Mucosa of descending colon (tissue), 3 donors: ENCODE measurements at regions not wholly inside any gene's neighbourhood (a gene's known extent, or its start where the extent isn't known, plus 50 kb on each side); places are given as distances from the start of the nearest gene placed in this dataset.

Experiments used
- ATAC-seq: fragments of 200-7000 bp; cut with Tn5 transposase; one replicate; pipeline ENCODE4 v1.9.1; 2020; ENCODE audit warnings: mild to moderate bottlenecking, moderate library complexity
- DNase-seq, 3 donors: peaks; one replicate each; pipeline ENCODE4 v3.0.0-alpha.2; 2020
- H3K36me3 ChIP-seq: fragments of 200-600 bp; one replicate; pipeline ENCODE4 v1.8.0; 2021; ENCODE audit warnings: low read depth, mild to moderate bottlenecking
- H3K4me1 ChIP-seq: fragments of 200-600 bp; one replicate; pipeline ENCODE4 v1.8.0; 2021; ENCODE audit warnings: low read depth, mild to moderate bottlenecking
- H3K4me3 ChIP-seq: fragments of 200-600 bp; one replicate; pipeline ENCODE4 v1.8.0; 2021; ENCODE audit warnings: mild to moderate bottlenecking
- H3K9me3 ChIP-seq: fragments of 200-600 bp; one replicate; pipeline ENCODE4 v1.8.0; 2021; ENCODE audit warnings: mild to moderate bottlenecking
- intact Hi-C, 2 donors: fragments of 100-400 bp; cut with DNase I in 1 of 2; cut with micrococcal nuclease in 1 of 2; formaldehyde crosslinking; loops; one replicate each; pipeline versions ENCODE4 v1.11.0 to v1.11.1; 2022; cut with DNase I, micrococcal nuclease
- TF ChIP-seq, protein P1 (sequence below): fragments of 200-600 bp; IDR thresholded peaks from one replicate; pipeline ENCODE4 v1.8.0; 2022; ENCODE audit warnings: antibody characterized with exemption, mild to moderate bottlenecking
- donor health status: DM: no; HTN: no; CAD: no; lungs with moderate emphysema.
- donor health status: DM: no; HTN: no; CAD: no.
- donor health status: DM: no; HTN: yes; CAD: no.

DNA sequence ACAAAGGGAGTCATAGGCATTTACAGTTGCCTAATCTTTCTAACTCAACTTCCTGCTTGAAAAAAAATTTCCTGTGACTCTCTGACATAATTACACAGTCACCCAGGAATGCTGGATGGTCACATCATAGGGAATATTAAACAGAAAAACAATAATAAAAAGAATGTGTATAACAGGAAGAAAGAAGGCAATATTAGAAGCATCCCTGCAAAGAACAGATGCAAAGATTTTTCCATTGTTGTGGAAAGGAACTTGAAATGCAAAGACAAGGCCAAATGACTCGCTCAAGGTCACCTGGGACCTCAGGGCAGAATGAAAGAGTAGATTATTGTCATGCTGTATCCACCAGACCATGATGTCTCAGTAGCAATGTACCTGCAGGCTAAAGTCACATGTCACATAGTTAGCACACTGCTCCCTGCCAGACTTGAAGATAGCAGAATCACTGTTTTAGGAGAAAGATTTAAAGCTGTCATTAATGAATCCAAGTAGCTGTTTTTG, 184.3 kb downstream of the CYYR1 start:
- ATAC-seq = no peak
- Histone ChIP-seq H3K4me1 (no peaks in the 10 kb centered on the region), H3K36me3 (no peaks in the 10 kb centered on the region), H3K9me3 (no peaks in the 10 kb centered on the region), H3K4me3 (no peak overlapping the region)
- intact Hi-C loops = no loop called here
- TF ChIP-seq, protein P1, sequence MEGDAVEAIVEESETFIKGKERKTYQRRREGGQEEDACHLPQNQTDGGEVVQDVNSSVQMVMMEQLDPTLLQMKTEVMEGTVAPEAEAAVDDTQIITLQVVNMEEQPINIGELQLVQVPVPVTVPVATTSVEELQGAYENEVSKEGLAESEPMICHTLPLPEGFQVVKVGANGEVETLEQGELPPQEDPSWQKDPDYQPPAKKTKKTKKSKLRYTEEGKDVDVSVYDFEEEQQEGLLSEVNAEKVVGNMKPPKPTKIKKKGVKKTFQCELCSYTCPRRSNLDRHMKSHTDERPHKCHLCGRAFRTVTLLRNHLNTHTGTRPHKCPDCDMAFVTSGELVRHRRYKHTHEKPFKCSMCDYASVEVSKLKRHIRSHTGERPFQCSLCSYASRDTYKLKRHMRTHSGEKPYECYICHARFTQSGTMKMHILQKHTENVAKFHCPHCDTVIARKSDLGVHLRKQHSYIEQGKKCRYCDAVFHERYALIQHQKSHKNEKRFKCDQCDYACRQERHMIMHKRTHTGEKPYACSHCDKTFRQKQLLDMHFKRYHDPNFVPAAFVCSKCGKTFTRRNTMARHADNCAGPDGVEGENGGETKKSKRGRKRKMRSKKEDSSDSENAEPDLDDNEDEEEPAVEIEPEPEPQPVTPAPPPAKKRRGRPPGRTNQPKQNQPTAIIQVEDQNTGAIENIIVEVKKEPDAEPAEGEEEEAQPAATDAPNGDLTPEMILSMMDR = no peak
- no peak for DNase-seq

DNA sequence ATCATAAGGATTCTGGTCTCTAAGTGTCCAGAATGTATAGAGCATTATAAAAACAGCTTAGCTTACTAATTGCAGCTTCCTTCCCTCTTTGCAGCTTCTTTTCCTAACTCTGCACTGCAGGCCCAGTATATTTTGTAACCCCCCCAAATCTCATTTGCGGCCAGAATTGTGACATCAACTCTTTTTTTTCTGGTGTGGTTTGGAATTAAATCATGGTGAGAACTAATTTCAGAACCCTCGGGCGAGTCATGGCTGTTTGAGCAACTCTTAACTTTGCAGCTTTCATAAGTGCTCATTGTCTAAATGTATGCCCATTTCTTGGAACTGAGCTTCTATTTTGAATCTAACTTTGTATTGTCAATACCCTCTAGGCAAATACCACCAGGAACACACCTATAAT, 187.4 kb downstream of the CYYR1 start:
- TF ChIP-seq, protein P1 = no peak
- intact Hi-C loops = no loop called here
- Histone ChIP-seq H3K9me3 (no peaks in the 10 kb centered on the region), H3K36me3 (no peaks in the 10 kb centered on the region), H3K4me3 (no peak overlapping the region), H3K4me1 (no peaks in the 10 kb centered on the region)
- no peak for ATAC-seq
- no peak for DNase-seq

DNA sequence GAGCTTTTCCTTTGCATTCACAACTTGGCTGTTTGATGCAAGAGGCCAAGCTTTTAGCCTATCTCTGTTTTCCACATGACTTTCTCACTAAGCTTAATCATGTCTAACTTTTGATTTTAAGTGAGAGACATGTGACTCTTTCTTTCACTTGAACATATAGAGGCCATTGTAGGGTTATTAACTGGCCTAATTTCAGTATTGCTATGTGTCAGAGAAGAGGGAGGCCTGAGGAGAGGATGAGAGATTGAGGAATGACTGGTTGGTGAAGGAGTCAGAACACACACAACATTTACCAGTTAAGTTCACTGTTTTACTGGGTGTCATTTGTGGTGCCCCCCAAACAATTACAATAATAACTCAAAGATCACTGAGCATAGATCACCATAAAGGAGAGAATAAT, 193.5 kb downstream of the CYYR1 start:
- DNase-seq (no peak), ATAC-seq (no peak)
- TF ChIP-seq, protein P1 = no peak
- Histone ChIP-seq H3K4me3 (no peak overlapping the region), H3K4me1 (no peaks in the 10 kb centered on the region), H3K36me3 (no peaks in the 10 kb centered on the region), H3K9me3 (no peaks in the 10 kb centered on the region)
- intact Hi-C loops = no loop called here

GRCh38 chr21:26377111-26377694, 195.9 kb downstream of the CYYR1 start:
- intact Hi-C loops = no loop called here
- ATAC-seq (no peak), DNase-seq (no peak)
- Histone ChIP-seq H3K36me3 (no peaks in the 10 kb centered on the region), H3K9me3 (no peaks in the 10 kb centered on the region), H3K4me1 (no peaks in the 10 kb centered on the region), H3K4me3 (no peak overlapping the region)
- TF ChIP-seq, protein P1 = no peak

DNA sequence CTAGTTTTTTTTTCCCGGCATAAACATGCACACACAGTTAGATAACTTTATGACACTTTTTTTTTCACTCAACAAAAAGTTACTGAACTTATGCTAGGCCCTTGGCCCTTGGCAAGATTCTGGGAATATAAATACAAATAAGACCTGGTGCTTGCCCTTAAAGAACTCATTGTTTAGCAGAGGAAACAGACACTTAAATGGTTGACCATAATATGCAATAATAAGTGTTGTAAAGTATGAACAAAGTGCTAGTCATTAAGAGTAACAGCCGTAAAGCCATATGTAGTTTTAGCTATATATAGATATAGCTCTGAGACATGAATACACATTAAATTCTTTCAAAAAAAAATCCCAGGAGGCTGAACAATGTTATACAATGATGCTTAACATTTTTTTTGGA, 198.3 kb downstream of the CYYR1 start:
- TF ChIP-seq, protein P1 = no peak
- H3K9me3 ChIP-seq = no peaks in the 10 kb centered on the region
- H3K4me1 ChIP-seq = no peaks in the 10 kb centered on the region
- H3K4me3 ChIP-seq = no peak overlapping the region
- H3K36me3 ChIP-seq = no peaks in the 10 kb centered on the region
- ATAC-seq = peak; percentile 36
- intact Hi-C loops = no loop called here
- no peak for DNase-seq
